Neural cell (in vitro differentiated cells): ENCODE measurements at regions not wholly inside any gene's neighbourhood (a gene's known extent, or its start where the extent isn't known, plus 50 kb on each side); places are given as distances from the start of the nearest gene placed in this dataset.

Source experiments
- EP300 ChIP-seq: fragments of 450-650 bp; conservative IDR thresholded peaks from 2 replicates; pipeline ENCODE4 v1.6.1; 2014; ENCODE audit warnings: antibody characterized with exemption, mild to moderate bottlenecking, moderate library complexity; ENCODE audit not compliant: poor library complexity, severe bottlenecking
- EZH2 ChIP-seq: fragments of 200-600, 300-800 bp; shearing (Covaris generic), sonication (generic); IDR thresholded peaks from 2 replicates; pipeline ENCODE4 v1.6.1; 2014; ENCODE audit warnings: antibody characterized with exemption, low read length, borderline replicate concordance, mild to moderate bottlenecking; ENCODE audit not compliant: insufficient read depth, poor library complexity, severe bottlenecking
- POLR2AphosphoS5 ChIP-seq: IDR thresholded peaks from 2 replicates; pipeline ENCODE4 v1.6.1; 2012
- RAD21 ChIP-seq: fragments of 450-650 bp; conservative IDR thresholded peaks from 2 replicates; pipeline ENCODE4 v1.6.1; 2014; ENCODE audit warnings: antibody characterized with exemption, mild to moderate bottlenecking, moderate library complexity
- SMC3 ChIP-seq: fragments of 450-650 bp; conservative IDR thresholded peaks from 2 replicates; pipeline ENCODE4 v1.6.1; 2014; ENCODE audit warnings: antibody characterized with exemption, mild to moderate bottlenecking, moderate library complexity; ENCODE audit not compliant: poor library complexity
- TF ChIP-seq, protein P1 (sequence below): fragments of 450-650 bp; IDR thresholded peaks from 2 replicates; pipeline ENCODE4 v1.5.1; 2014; ENCODE audit warnings: antibody characterized with exemption, mild to moderate bottlenecking, moderate library complexity; ENCODE audit not compliant: poor library complexity, severe bottlenecking
- TF ChIP-seq, protein P2 (sequence below): IDR thresholded peaks from 2 replicates; pipeline ENCODE4 v1.6.1; 2012; ENCODE audit warnings: borderline replicate concordance

DNA sequence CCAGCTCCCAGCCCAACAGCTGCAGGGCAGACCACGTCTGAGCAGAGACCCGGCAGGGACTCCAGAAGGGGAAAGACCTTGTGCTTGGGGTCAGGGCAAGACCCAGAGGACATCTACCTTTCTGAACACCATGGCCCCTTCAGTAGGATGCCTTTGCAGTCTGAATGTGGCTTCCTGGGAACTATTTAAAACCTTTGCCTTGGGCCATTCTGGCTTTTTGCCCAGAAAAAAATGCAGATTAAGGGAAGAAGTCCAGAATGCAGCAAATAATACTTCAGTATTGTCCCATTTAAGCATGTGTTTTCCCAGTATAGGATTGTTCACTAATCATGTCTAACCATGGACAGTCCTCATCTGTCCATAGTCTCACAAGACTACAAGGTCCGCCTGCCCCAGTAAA lies 67.5 kb upstream of the ERCC6L2 start:
- TF ChIP-seq, protein P1, sequence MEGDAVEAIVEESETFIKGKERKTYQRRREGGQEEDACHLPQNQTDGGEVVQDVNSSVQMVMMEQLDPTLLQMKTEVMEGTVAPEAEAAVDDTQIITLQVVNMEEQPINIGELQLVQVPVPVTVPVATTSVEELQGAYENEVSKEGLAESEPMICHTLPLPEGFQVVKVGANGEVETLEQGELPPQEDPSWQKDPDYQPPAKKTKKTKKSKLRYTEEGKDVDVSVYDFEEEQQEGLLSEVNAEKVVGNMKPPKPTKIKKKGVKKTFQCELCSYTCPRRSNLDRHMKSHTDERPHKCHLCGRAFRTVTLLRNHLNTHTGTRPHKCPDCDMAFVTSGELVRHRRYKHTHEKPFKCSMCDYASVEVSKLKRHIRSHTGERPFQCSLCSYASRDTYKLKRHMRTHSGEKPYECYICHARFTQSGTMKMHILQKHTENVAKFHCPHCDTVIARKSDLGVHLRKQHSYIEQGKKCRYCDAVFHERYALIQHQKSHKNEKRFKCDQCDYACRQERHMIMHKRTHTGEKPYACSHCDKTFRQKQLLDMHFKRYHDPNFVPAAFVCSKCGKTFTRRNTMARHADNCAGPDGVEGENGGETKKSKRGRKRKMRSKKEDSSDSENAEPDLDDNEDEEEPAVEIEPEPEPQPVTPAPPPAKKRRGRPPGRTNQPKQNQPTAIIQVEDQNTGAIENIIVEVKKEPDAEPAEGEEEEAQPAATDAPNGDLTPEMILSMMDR, result no peak
- no peak for TF ChIP-seq RAD21
- no peak for TF ChIP-seq EZH2
- TF ChIP-seq SMC3, result no peak
- no peak for TF ChIP-seq POLR2AphosphoS5
- no peak for TF ChIP-seq EP300
- TF ChIP-seq, protein P2, sequence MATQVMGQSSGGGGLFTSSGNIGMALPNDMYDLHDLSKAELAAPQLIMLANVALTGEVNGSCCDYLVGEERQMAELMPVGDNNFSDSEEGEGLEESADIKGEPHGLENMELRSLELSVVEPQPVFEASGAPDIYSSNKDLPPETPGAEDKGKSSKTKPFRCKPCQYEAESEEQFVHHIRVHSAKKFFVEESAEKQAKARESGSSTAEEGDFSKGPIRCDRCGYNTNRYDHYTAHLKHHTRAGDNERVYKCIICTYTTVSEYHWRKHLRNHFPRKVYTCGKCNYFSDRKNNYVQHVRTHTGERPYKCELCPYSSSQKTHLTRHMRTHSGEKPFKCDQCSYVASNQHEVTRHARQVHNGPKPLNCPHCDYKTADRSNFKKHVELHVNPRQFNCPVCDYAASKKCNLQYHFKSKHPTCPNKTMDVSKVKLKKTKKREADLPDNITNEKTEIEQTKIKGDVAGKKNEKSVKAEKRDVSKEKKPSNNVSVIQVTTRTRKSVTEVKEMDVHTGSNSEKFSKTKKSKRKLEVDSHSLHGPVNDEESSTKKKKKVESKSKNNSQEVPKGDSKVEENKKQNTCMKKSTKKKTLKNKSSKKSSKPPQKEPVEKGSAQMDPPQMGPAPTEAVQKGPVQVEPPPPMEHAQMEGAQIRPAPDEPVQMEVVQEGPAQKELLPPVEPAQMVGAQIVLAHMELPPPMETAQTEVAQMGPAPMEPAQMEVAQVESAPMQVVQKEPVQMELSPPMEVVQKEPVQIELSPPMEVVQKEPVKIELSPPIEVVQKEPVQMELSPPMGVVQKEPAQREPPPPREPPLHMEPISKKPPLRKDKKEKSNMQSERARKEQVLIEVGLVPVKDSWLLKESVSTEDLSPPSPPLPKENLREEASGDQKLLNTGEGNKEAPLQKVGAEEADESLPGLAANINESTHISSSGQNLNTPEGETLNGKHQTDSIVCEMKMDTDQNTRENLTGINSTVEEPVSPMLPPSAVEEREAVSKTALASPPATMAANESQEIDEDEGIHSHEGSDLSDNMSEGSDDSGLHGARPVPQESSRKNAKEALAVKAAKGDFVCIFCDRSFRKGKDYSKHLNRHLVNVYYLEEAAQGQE, result no peak
